ENCODE measurements at regions not wholly inside any gene's neighbourhood (a gene's known extent, or its start where the extent isn't known, plus 50 kb on each side); places are given as distances from the start of the nearest gene placed in this dataset.

GRCh38 chr3:115341208-115341607 lies 194.1 kb upstream of the ZBTB20 start:
- H3K36me3 ChIP-seq (ENCODE audit: control insufficient read depth in 1 of 2, insufficient read depth in 2 of 2, low read length in 2 of 2) = no peaks in the 10 kb centered on the region
- H3K14ac ChIP-seq (ENCODE audit: low read length) = no peak overlapping the region
- no peak overlapping the region for H3K18ac ChIP-seq (ENCODE audit: low read length)
- H3K4me2 ChIP-seq (ENCODE audit: low read length) = no peak overlapping the region
- no peak overlapping the region for H4K12ac ChIP-seq (ENCODE audit: low read depth, low read length)
- H3K79me1 ChIP-seq (ENCODE audit: low read length) = no peaks in the 10 kb centered on the region
- no peak overlapping the region for H3K27ac ChIP-seq (ENCODE audit: low read depth, low read length)
- peaks cover 0 to 2% of the 10 kb centered on the region in 2 experiments for H3K4me1 ChIP-seq (ENCODE audit: control insufficient read depth in 1 of 2, insufficient read depth in 2 of 2, low read length in 2 of 2)
- H3K23ac ChIP-seq (ENCODE audit: low read length) = no peak overlapping the region
- no peak overlapping the region for H2BK120ac ChIP-seq (ENCODE audit: insufficient read depth, low read length, poor library complexity)
- no peak overlapping the region for H3K4ac ChIP-seq (ENCODE audit: low read depth, low read length)
- DNase-seq = peak in 1 of 2 donors; percentile 11
- H3K9ac ChIP-seq (ENCODE audit: low read length) = no peak overlapping the region
- no peak overlapping the region for H2BK5ac ChIP-seq (ENCODE audit: low read depth, low read length, poor library complexity)
- no CpG with 5 or more reads among the region's 1 CpG for WGBS (ENCODE audit: extremely low coverage, insufficient coverage, insufficient read length)
- no peaks in the 10 kb centered on the region for H3K27me3 ChIP-seq (ENCODE audit: insufficient read depth, low read length)
- no peak overlapping the region for H2BK12ac ChIP-seq (ENCODE audit: low read length)
- H4K91ac ChIP-seq (ENCODE audit: low read depth, low read length) = no peak overlapping the region
- H2AFZ ChIP-seq (ENCODE audit: insufficient read depth, low read length, poor library complexity) = no peak overlapping the region
- no peak overlapping the region for H3K4me3 ChIP-seq (ENCODE audit: low read depth, low read length)
- no peaks in the 10 kb centered on the region for H3K79me2 ChIP-seq (ENCODE audit: control insufficient read depth, insufficient read depth, low read length, poor library complexity)
- no peak overlapping the region for H4K8ac ChIP-seq (ENCODE audit: low read depth, low read length)
- no peaks in the 10 kb centered on the region for H3K9me3 ChIP-seq (ENCODE audit: insufficient read depth, low read depth, low read length)
- no peak overlapping the region for H2AK5ac ChIP-seq (ENCODE audit: low read length)

- Histone ChIP-seq H4K12ac (ENCODE audit: low read depth, low read length) (no peak overlapping the region), H3K18ac (ENCODE audit: low read length) (no peak overlapping the region), H4K91ac (ENCODE audit: low read depth, low read length) (no peak overlapping the region), H3K23ac (ENCODE audit: low read length) (no peak overlapping the region), H3K79me1 (ENCODE audit: low read length) (no peaks in the 10 kb centered on the region), H3K4ac (ENCODE audit: low read depth, low read length) (no peak overlapping the region), H3K4me3 (ENCODE audit: low read depth, low read length) (no peak overlapping the region), H3K4me1 (ENCODE audit: control insufficient read depth in 1 of 2, insufficient read depth in 2 of 2, low read length in 2 of 2) (no peaks in the 10 kb centered on the region), H3K79me2 (ENCODE audit: control insufficient read depth, insufficient read depth, low read length, poor library complexity) (no peaks in the 10 kb centered on the region), H3K14ac (ENCODE audit: low read length) (no peak overlapping the region), H3K4me2 (ENCODE audit: low read length) (no peak overlapping the region), H3K27me3 (ENCODE audit: insufficient read depth, low read length) (no peaks in the 10 kb centered on the region), H2BK120ac (ENCODE audit: insufficient read depth, low read length, poor library complexity) (no peak overlapping the region), H2AK5ac (ENCODE audit: low read length) (no peak overlapping the region), H3K36me3 (ENCODE audit: control insufficient read depth in 1 of 2, insufficient read depth in 2 of 2, low read length in 2 of 2) (no peaks in the 10 kb centered on the region), H3K9me3 (ENCODE audit: insufficient read depth, low read depth, low read length) (no peaks in the 10 kb centered on the region), H2AFZ (ENCODE audit: insufficient read depth, low read length, poor library complexity) (no peak overlapping the region), H3K27ac (ENCODE audit: low read depth, low read length) (no peak overlapping the region), H2BK12ac (ENCODE audit: low read length) (no peak overlapping the region), H2BK5ac (ENCODE audit: low read depth, low read length, poor library complexity) (no peak overlapping the region), H3K9ac (ENCODE audit: low read length) (no peak overlapping the region), H4K8ac (ENCODE audit: low read depth, low read length) (no peak overlapping the region)
- no CpG with 5 or more reads among the region's 2 CpGs for WGBS (ENCODE audit: extremely low coverage, insufficient coverage, insufficient read length)
- no peak for DNase-seq
Observed at GRCh38 chr3:115347737-115348136, 200.6 kb upstream of the ZBTB20 start.

DNA sequence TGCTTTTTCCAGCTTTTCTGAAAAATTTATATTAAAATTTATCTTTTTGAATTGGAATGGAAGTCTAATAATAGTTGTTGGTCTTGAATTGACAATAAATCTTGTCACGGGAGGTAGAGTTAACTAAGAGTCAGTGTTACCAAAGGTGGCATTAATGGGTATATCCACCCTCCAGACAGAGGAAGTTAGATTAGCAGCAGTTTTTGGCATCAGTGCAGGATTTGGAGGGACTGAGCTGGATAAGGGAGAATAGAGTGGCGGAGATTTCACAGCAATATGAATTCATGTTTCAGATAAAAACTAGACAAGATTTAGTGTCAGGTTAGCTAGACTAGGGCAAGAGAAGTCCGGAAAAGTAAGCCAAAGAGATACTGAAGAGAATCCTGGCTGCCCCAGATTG lies 201.3 kb upstream of the ZBTB20 start:
- Histone ChIP-seq H3K4me1 (ENCODE audit: control insufficient read depth in 1 of 2, insufficient read depth in 2 of 2, low read length in 2 of 2) (no peaks in the 10 kb centered on the region), H4K91ac (ENCODE audit: low read depth, low read length) (no peak overlapping the region), H3K9ac (ENCODE audit: low read length) (no peak overlapping the region), H3K4me3 (ENCODE audit: low read depth, low read length) (no peak overlapping the region), H3K4ac (ENCODE audit: low read depth, low read length) (no peak overlapping the region), H3K36me3 (ENCODE audit: control insufficient read depth in 1 of 2, insufficient read depth in 2 of 2, low read length in 2 of 2) (no peaks in the 10 kb centered on the region), H3K27me3 (ENCODE audit: insufficient read depth, low read length) (no peaks in the 10 kb centered on the region), H3K23ac (ENCODE audit: low read length) (no peak overlapping the region), H3K9me3 (ENCODE audit: insufficient read depth, low read depth, low read length) (no peaks in the 10 kb centered on the region), H3K14ac (ENCODE audit: low read length) (no peak overlapping the region), H3K18ac (ENCODE audit: low read length) (no peak overlapping the region), H2BK5ac (ENCODE audit: low read depth, low read length, poor library complexity) (no peak overlapping the region), H3K79me1 (ENCODE audit: low read length) (no peaks in the 10 kb centered on the region), H2AK5ac (ENCODE audit: low read length) (no peak overlapping the region), H4K8ac (ENCODE audit: low read depth, low read length) (no peak overlapping the region), H2BK120ac (ENCODE audit: insufficient read depth, low read length, poor library complexity) (no peak overlapping the region), H2AFZ (ENCODE audit: insufficient read depth, low read length, poor library complexity) (no peak overlapping the region), H3K4me2 (ENCODE audit: low read length) (no peak overlapping the region), H4K12ac (ENCODE audit: low read depth, low read length) (no peak overlapping the region), H3K27ac (ENCODE audit: low read depth, low read length) (no peak overlapping the region), H3K79me2 (ENCODE audit: control insufficient read depth, insufficient read depth, low read length, poor library complexity) (no peaks in the 10 kb centered on the region), H2BK12ac (ENCODE audit: low read length) (no peak overlapping the region)
- DNase-seq = no peak
- no CpG with 5 or more reads among the region's 3 CpGs for WGBS (ENCODE audit: extremely low coverage, insufficient coverage, insufficient read length)

GRCh38 chr3:115348951-115349745 lies 202.1 kb upstream of the ZBTB20 start:
- Histone ChIP-seq H3K4ac (ENCODE audit: low read depth, low read length) (no peak overlapping the region), H3K27ac (ENCODE audit: low read depth, low read length) (no peak overlapping the region), H3K79me2 (ENCODE audit: control insufficient read depth, insufficient read depth, low read length, poor library complexity) (no peaks in the 10 kb centered on the region), H2AK5ac (ENCODE audit: low read length) (no peak overlapping the region), H3K79me1 (ENCODE audit: low read length) (no peaks in the 10 kb centered on the region), H2BK5ac (ENCODE audit: low read depth, low read length, poor library complexity) (no peak overlapping the region), H3K18ac (ENCODE audit: low read length) (no peak overlapping the region), H3K9me3 (ENCODE audit: insufficient read depth, low read depth, low read length) (no peaks in the 10 kb centered on the region), H3K4me2 (ENCODE audit: low read length) (no peak overlapping the region), H2AFZ (ENCODE audit: insufficient read depth, low read length, poor library complexity) (no peak overlapping the region), H4K91ac (ENCODE audit: low read depth, low read length) (no peak overlapping the region), H3K4me1 (ENCODE audit: control insufficient read depth in 1 of 2, insufficient read depth in 2 of 2, low read length in 2 of 2) (no peaks in the 10 kb centered on the region), H4K12ac (ENCODE audit: low read depth, low read length) (no peak overlapping the region), H3K27me3 (ENCODE audit: insufficient read depth, low read length) (no peaks in the 10 kb centered on the region), H2BK120ac (ENCODE audit: insufficient read depth, low read length, poor library complexity) (no peak overlapping the region), H2BK12ac (ENCODE audit: low read length) (no peak overlapping the region), H3K36me3 (ENCODE audit: control insufficient read depth in 1 of 2, insufficient read depth in 2 of 2, low read length in 2 of 2) (no peaks in the 10 kb centered on the region), H3K9ac (ENCODE audit: low read length) (no peak overlapping the region), H3K23ac (ENCODE audit: low read length) (no peak overlapping the region), H3K4me3 (ENCODE audit: low read depth, low read length) (no peak overlapping the region), H3K14ac (ENCODE audit: low read length) (no peak overlapping the region), H4K8ac (ENCODE audit: low read depth, low read length) (no peak overlapping the region)
- no peak for DNase-seq
- WGBS (ENCODE audit: extremely low coverage, insufficient coverage, insufficient read length) = no CpG with 5 or more reads among the region's 4 CpGs
